ENCODE measurements at regions not wholly inside any gene's neighbourhood (a gene's known extent, or its start where the extent isn't known, plus 50 kb on each side); places are given as distances from the start of the nearest gene placed in this dataset.
A peak's percentile ranks its signal among the peaks of the same experiment; 100 is the strongest.

DNA sequence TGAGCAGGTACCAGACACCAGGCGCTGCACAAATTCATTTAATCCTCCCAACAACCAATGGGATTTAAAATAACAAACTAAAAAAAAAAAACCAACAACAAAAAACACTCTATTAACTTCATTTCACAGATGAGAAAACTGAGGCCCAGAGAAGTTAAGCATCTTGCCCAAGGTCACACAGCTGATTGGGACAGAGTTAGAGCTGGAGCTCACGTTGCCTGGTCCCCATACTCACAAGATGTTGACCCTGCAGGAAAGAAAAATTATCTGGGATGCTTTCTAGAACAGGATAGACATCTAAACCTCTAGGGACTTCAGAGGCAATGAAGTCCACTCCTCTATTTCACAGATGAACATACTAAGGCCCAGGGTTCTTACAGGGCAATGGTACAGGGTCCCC is 175.3 kb downstream of the PSMG1 start:
- no peak overlapping the region for H3K4me3 ChIP-seq
- peaks cover 0 to 45% (median 9%) of the 10 kb centered on the region in 4 donors for H3K4me1 ChIP-seq
- H3K27me3 ChIP-seq = no peaks in the 10 kb centered on the region
- H3K9me3 ChIP-seq = peaks cover 0 to 14% (median 0%) of the 10 kb centered on the region in 4 donors
- 89 to 97% methylated on average over 2 of the region's 2 CpGs for WGBS, 2 donors
- no peaks in the 10 kb centered on the region for H3K36me3 ChIP-seq
- peak overlapping the region in 2 of 4 donors; percentile 86 to 91 for H3K27ac ChIP-seq
- TF ChIP-seq, protein P1, sequence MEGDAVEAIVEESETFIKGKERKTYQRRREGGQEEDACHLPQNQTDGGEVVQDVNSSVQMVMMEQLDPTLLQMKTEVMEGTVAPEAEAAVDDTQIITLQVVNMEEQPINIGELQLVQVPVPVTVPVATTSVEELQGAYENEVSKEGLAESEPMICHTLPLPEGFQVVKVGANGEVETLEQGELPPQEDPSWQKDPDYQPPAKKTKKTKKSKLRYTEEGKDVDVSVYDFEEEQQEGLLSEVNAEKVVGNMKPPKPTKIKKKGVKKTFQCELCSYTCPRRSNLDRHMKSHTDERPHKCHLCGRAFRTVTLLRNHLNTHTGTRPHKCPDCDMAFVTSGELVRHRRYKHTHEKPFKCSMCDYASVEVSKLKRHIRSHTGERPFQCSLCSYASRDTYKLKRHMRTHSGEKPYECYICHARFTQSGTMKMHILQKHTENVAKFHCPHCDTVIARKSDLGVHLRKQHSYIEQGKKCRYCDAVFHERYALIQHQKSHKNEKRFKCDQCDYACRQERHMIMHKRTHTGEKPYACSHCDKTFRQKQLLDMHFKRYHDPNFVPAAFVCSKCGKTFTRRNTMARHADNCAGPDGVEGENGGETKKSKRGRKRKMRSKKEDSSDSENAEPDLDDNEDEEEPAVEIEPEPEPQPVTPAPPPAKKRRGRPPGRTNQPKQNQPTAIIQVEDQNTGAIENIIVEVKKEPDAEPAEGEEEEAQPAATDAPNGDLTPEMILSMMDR (IDR thresholded peaks at IDR 0.05) = no peak
- TF ChIP-seq POLR2A (IDR thresholded peaks at IDR 0.05) (no peak), EP300 (IDR thresholded peaks at IDR 0.05) (no peak)
- DNase-seq (ENCODE audit: low spot score in 2 of 2) = no peak

DNA sequence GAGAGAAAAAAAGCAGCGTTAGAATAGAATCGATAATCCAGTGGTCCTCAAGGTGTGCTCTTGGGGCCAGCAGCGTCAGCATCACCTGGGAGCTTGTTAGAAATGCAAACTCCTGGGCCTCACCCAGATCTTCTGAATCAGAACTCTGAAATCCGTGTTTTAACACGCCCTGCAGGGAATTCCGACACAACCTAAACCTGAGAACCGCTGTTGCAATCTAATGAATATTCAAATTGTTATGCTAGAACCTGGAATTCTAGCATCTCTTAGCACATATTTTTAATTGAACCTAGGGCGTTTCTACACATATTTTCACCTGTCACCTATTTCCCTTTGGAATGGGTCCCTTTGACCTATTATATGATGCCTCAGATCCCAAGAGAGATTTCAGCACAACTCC is 175.7 kb downstream of the PSMG1 start:
- no peak for TF ChIP-seq POLR2A (IDR thresholded peaks at IDR 0.05)
- TF ChIP-seq, protein P1 (IDR thresholded peaks at IDR 0.05) = no peak
- no peak for TF ChIP-seq EP300 (IDR thresholded peaks at IDR 0.05)
- Histone ChIP-seq H3K4me3 (no peak overlapping the region), H3K36me3 (no peaks in the 10 kb centered on the region), H3K27ac (peak overlapping the region in 3 of 4 donors; percentile 64 to 91 (median 86)), H3K4me1 (peaks cover 0 to 46% (median 9%) of the 10 kb centered on the region in 4 donors), H3K27me3 (no peaks in the 10 kb centered on the region), H3K9me3 (peaks cover 0 to 14% (median 0%) of the 10 kb centered on the region in 4 donors)
- no peak for DNase-seq (ENCODE audit: low spot score in 2 of 2)
- 65 to 72% methylated on average over 8 of the region's 8 CpGs for WGBS, 2 donors

GRCh38 chr21:39006571-39007311 is 176.5 kb downstream of the PSMG1 start:
- H3K4me1 ChIP-seq = peaks cover 0 to 46% (median 9%) of the 10 kb centered on the region in 4 donors
- WGBS, 2 donors = 22 to 31% methylated on average over 7 of the region's 7 CpGs

DNA sequence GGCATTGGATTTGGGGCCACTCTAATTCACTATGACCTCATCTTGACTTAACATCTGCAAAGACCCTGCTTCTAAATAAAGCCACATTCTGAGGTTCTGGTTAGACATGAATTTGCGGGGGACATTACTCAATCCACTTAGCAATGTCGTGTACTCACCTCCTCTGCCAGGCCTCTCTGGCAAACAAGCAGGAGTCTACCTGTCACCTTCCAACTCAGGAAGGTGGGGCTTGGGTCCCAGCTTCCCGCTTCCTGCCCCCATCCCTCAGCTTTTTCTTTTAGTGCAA is 177.8 kb downstream of the PSMG1 start:
- no peak for DNase-seq (ENCODE audit: low spot score in 2 of 2)
- peak overlapping the region; percentile 19 to 91 (median 75) for H3K27ac ChIP-seq
- H3K4me3 ChIP-seq = no peak overlapping the region
- WGBS, 2 donors = 74 to 80% methylated on average over 3 of the region's 3 CpGs
- peaks cover 0 to 52% (median 9%) of the 10 kb centered on the region in 4 donors for H3K4me1 ChIP-seq
- H3K9me3 ChIP-seq = peaks cover 0 to 14% (median 0%) of the 10 kb centered on the region in 4 donors
- no peaks in the 10 kb centered on the region for H3K27me3 ChIP-seq
- TF ChIP-seq EP300 (IDR thresholded peaks at IDR 0.05) (no peak), POLR2A (IDR thresholded peaks at IDR 0.05) (no peak)
- TF ChIP-seq, protein P1 (IDR thresholded peaks at IDR 0.05) = no peak
- H3K36me3 ChIP-seq = no peaks in the 10 kb centered on the region

More at GRCh38 chr21:39006571-39007311, 176.5 kb downstream of the PSMG1 start:
- no peak overlapping the region for H3K4me3 ChIP-seq
- H3K27ac ChIP-seq = peak overlapping the region; percentile 62 to 91 (median 75)
- no peaks in the 10 kb centered on the region for H3K27me3 ChIP-seq
- H3K9me3 ChIP-seq = peaks cover 0 to 14% (median 0%) of the 10 kb centered on the region in 4 donors
- DNase-seq (ENCODE audit: low spot score in 2 of 2) = peak; percentile 29 to 52
- no peaks in the 10 kb centered on the region for H3K36me3 ChIP-seq
- TF ChIP-seq POLR2A (IDR thresholded peaks at IDR 0.05) = no peak
- TF ChIP-seq EP300 (IDR thresholded peaks at IDR 0.05) = peak; percentile 61 to 78
- TF ChIP-seq, protein P1 (IDR thresholded peaks at IDR 0.05) = no peak
